ENCODE measurements at regions not wholly inside any gene's neighbourhood (a gene's known extent, or its start where the extent isn't known, plus 50 kb on each side); places are given as distances from the start of the nearest gene placed in this dataset.

DNA sequence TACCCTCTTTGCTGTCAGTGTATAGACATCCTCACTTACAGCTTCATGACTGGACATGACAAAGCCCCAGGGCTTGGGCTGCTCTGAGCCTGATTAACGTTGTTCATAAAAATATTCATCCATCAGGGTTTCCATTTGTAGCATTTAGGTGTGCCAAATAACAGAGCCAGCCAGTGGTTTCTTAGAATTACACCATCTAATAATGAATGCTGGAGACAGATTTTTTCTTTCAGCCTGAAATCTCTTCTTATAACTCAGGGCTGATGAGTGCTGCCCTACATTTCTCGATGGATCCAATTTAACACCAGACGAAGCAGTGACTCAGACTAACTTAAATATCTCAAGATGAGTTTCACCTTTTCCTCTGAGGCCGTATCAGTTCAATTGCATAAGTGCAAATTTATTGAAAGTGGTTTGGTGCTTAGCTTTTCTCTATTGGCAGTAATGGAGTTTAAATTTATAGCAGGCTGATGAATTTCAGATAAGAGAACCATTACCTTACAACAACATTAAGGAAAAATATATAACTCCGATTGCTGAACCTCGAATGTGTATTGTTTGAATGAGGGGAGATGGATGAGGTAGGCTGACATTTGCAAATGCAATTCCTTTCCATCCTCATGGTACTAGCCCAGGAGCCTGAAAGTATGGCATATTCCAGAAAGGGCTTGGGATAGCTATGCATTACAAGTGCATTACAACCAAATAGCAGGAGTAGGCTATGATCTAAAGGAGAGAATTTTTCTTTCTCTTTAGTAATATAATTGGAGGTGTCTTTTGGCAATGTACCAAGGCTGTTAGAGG is 900.6 kb downstream of the KCNMA1 start:
- H3K4me2 ChIP-seq, result no peak overlapping the region
- no peaks in the 10 kb centered on the region for H3K27me3 ChIP-seq (ENCODE audit: insufficient read depth, low read depth)
- no peak overlapping the region for H3K27ac ChIP-seq
- TF ChIP-seq, protein P1, sequence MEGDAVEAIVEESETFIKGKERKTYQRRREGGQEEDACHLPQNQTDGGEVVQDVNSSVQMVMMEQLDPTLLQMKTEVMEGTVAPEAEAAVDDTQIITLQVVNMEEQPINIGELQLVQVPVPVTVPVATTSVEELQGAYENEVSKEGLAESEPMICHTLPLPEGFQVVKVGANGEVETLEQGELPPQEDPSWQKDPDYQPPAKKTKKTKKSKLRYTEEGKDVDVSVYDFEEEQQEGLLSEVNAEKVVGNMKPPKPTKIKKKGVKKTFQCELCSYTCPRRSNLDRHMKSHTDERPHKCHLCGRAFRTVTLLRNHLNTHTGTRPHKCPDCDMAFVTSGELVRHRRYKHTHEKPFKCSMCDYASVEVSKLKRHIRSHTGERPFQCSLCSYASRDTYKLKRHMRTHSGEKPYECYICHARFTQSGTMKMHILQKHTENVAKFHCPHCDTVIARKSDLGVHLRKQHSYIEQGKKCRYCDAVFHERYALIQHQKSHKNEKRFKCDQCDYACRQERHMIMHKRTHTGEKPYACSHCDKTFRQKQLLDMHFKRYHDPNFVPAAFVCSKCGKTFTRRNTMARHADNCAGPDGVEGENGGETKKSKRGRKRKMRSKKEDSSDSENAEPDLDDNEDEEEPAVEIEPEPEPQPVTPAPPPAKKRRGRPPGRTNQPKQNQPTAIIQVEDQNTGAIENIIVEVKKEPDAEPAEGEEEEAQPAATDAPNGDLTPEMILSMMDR (conservative IDR thresholded peaks at IDR 0.05; ENCODE audit: low read depth, low read length), result no peak
- no peak overlapping the region for H2AFZ ChIP-seq (ENCODE audit: low read depth)
- no peaks in the 10 kb centered on the region for H3K79me2 ChIP-seq (ENCODE audit: insufficient read depth, low read depth)
- H3K4me3 ChIP-seq (IDR thresholded peaks at IDR 0.05; ENCODE audit: insufficient read depth, low read depth, low read length), result no peak overlapping the region
- H3K4me1 ChIP-seq (ENCODE audit: low read depth, poor library complexity, severe bottlenecking), result no peaks in the 10 kb centered on the region
- H3K36me3 ChIP-seq (ENCODE audit: insufficient read depth), result no peaks in the 10 kb centered on the region
- H4K20me1 ChIP-seq (ENCODE audit: insufficient read depth), result no peaks in the 10 kb centered on the region
- no peak overlapping the region for H3K9ac ChIP-seq

DNA sequence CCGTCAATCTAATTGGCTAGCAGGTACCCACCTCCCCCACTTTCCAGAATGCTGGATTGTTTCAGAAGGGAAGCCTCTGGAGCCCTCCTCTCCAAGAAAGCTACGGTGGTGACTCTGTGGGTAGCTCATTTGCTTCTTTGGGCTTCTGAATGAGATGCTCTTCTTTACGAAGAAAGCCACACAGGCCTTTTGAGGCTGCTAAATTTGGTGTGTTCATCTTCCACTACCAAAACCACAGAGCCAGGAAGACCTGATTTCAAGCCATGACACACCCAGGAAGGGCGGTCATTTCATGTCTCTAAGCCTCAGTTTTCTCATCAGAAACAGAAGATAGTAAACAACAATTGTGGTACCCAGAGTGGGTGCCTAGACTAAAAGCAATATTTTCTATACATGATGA is 901.2 kb downstream of the KCNMA1 start:
- H3K36me3 ChIP-seq (ENCODE audit: insufficient read depth), result no peaks in the 10 kb centered on the region
- H3K27ac ChIP-seq, result no peak overlapping the region
- no peak overlapping the region for H3K4me3 ChIP-seq (IDR thresholded peaks at IDR 0.05; ENCODE audit: insufficient read depth, low read depth, low read length)
- H3K27me3 ChIP-seq (ENCODE audit: insufficient read depth, low read depth), result no peaks in the 10 kb centered on the region
- TF ChIP-seq, protein P1 (conservative IDR thresholded peaks at IDR 0.05; ENCODE audit: low read depth, low read length), result no peak
- H2AFZ ChIP-seq (ENCODE audit: low read depth), result no peak overlapping the region
- H3K79me2 ChIP-seq (ENCODE audit: insufficient read depth, low read depth), result no peaks in the 10 kb centered on the region
- no peaks in the 10 kb centered on the region for H4K20me1 ChIP-seq (ENCODE audit: insufficient read depth)
- H3K4me2 ChIP-seq, result no peak overlapping the region
- H3K9ac ChIP-seq, result no peak overlapping the region
- no peaks in the 10 kb centered on the region for H3K4me1 ChIP-seq (ENCODE audit: low read depth, poor library complexity, severe bottlenecking)

DNA sequence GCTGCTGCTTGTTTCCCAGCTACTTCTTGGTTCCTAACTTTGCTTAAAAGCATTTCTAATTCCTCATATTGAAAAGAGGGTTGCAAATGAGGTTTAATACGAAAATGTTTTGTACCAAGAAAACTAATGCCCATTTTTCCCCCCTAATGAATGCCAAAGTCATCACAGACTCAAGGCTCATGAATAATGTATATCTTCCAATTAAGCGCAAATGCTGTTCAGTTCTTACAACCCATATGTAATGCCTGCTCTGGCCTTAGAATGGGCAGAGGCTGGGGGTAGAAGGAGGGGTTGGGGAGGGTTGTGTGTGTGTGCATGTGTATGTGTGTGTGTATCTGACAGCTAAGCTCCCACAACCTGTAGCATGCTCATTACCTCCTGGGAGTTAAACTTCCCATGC is 901.7 kb downstream of the KCNMA1 start:
- H3K36me3 ChIP-seq (ENCODE audit: insufficient read depth), result no peaks in the 10 kb centered on the region
- no peaks in the 10 kb centered on the region for H3K4me1 ChIP-seq (ENCODE audit: low read depth, poor library complexity, severe bottlenecking)
- no peaks in the 10 kb centered on the region for H3K79me2 ChIP-seq (ENCODE audit: insufficient read depth, low read depth)
- no peak overlapping the region for H3K27ac ChIP-seq
- H4K20me1 ChIP-seq (ENCODE audit: insufficient read depth), result no peaks in the 10 kb centered on the region
- TF ChIP-seq, protein P1 (conservative IDR thresholded peaks at IDR 0.05; ENCODE audit: low read depth, low read length), result no peak
- H3K27me3 ChIP-seq (ENCODE audit: insufficient read depth, low read depth), result no peaks in the 10 kb centered on the region
- no peak overlapping the region for H2AFZ ChIP-seq (ENCODE audit: low read depth)
- no peak overlapping the region for H3K4me3 ChIP-seq (IDR thresholded peaks at IDR 0.05; ENCODE audit: insufficient read depth, low read depth, low read length)
- H3K4me2 ChIP-seq, result no peak overlapping the region
- H3K9ac ChIP-seq, result no peak overlapping the region

DNA sequence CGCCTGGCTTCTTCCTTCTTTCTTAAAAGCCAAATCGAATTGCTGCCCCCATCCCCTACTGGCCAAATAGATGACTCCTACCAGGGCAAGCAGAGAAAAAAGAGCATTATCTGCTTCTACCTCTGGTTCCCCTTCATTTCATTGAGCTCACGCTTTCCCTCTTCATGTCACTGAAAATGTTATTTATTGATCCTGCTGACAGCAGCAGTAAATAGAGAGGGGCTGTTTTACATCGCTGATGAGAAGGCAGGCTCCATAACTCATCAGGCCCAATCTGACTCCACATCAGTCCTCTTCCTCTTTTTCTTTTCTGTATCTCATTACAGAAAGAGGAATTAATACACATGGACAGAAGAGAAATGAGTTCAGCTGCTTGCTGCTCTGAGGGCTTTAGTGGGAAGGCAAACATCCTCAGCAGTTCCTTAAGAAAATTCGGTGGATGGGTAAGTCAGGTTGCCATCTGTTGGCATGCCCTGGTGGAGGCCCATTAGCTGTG is 904.1 kb downstream of the KCNMA1 start:
- no peaks in the 10 kb centered on the region for H3K27me3 ChIP-seq (ENCODE audit: insufficient read depth, low read depth)
- no peak overlapping the region for H3K9ac ChIP-seq
- H3K27ac ChIP-seq, result no peak overlapping the region
- no peaks in the 10 kb centered on the region for H4K20me1 ChIP-seq (ENCODE audit: insufficient read depth)
- no peaks in the 10 kb centered on the region for H3K36me3 ChIP-seq (ENCODE audit: insufficient read depth)
- TF ChIP-seq, protein P1 (conservative IDR thresholded peaks at IDR 0.05; ENCODE audit: low read depth, low read length), result no peak
- no peaks in the 10 kb centered on the region for H3K79me2 ChIP-seq (ENCODE audit: insufficient read depth, low read depth)
- H3K4me3 ChIP-seq (IDR thresholded peaks at IDR 0.05; ENCODE audit: insufficient read depth, low read depth, low read length), result no peak overlapping the region
- H2AFZ ChIP-seq (ENCODE audit: low read depth), result no peak overlapping the region
- H3K4me1 ChIP-seq (ENCODE audit: low read depth, poor library complexity, severe bottlenecking), result no peaks in the 10 kb centered on the region
- no peak overlapping the region for H3K4me2 ChIP-seq

All from KMS-11 (cell line).